H1 (cell line): ENCODE measurements at regions not wholly inside any gene's neighbourhood (a gene's known extent, or its start where the extent isn't known, plus 50 kb on each side); places are given as distances from the start of the nearest gene placed in this dataset.

ENCODE experiments used
- CTCF ChIA-PET: fragments of 300-600 bp; sonication (Branson Sonifier 250); formaldehyde crosslinking; loops from one replicate; lab custom pipeline; 2021; ENCODE audit not compliant: partially characterized antibody; lab: Charles Lee
- POLR2A ChIA-PET: fragments of 300-600 bp; sonication (Branson Sonifier 250); formaldehyde crosslinking; loops from one replicate; lab custom pipeline; 2021; ENCODE audit warnings: inconsistent platforms; ENCODE audit not compliant: partially characterized antibody; lab: Charles Lee
- DNase-seq, 2 experiments: peaks; one replicate each; pipeline versions ENCODE4 v3.0.0 to v3.0.0-alpha.2; 2010 to 2022; ENCODE audit warnings: low spot score in 2 of 2, low read depth in 1 of 2, mixed read lengths in 1 of 2
- FAIRE-seq: peaks from 2 replicates; lab custom pipeline; 2011; peaks lifted over from hg19 to GRCh38; lab: Jason Lieb, UNC
- H2AFZ ChIP-seq: 2 replicates; pipeline ENCODE4 v1.8.1; 2012; ENCODE audit warnings: low read length, inconsistent platforms
- H2AK5ac ChIP-seq: 2 replicates; pipeline ENCODE4 v1.6.1; 2013; ENCODE audit warnings: low read depth, low read length
- H2BK120ac ChIP-seq: replicated peaks from 2 replicates; pipeline ENCODE3; 2013; ENCODE audit warnings: low read depth, low read length, inconsistent platforms
- H2BK12ac ChIP-seq: 2 replicates; pipeline ENCODE4 v1.6.1; 2013; ENCODE audit warnings: low read depth, low read length
- H2BK15ac ChIP-seq: 2 replicates; pipeline ENCODE4 v1.6.1; 2013; ENCODE audit warnings: low read length
- H2BK20ac ChIP-seq: 2 replicates; pipeline ENCODE4 v1.6.1; 2013; ENCODE audit warnings: low read length
- H2BK5ac ChIP-seq: 2 replicates; pipeline ENCODE4 v1.6.1; 2013; ENCODE audit warnings: low read depth, low read length
- H3K14ac ChIP-seq: 2 replicates; pipeline ENCODE4 v1.6.1; 2013; ENCODE audit warnings: inconsistent platforms; ENCODE audit not compliant: insufficient read length
- H3K18ac ChIP-seq: 2 replicates; pipeline ENCODE4 v1.6.1; 2013; ENCODE audit warnings: low read length; ENCODE audit errors: extremely low read depth
- H3K23ac ChIP-seq: 2 replicates; pipeline ENCODE4 v1.6.1; 2013; ENCODE audit warnings: inconsistent platforms; ENCODE audit not compliant: insufficient read length
- H3K23me2 ChIP-seq: 2 replicates; pipeline ENCODE4 v1.6.1; 2013; ENCODE audit warnings: low read depth, low read length
- H3K27ac ChIP-seq: 2 replicates; pipeline ENCODE4 v1.6.1; 2011; ENCODE audit warnings: low read depth, low read length, inconsistent platforms
- H3K27me3 ChIP-seq, 4 experiments: replicated peaks in 1 of 4; 1 replicate in 1 of 4; 2 replicates in 3 of 4; pipeline versions ENCODE4 v1.6.1 to v1.8.1; 2011 to 2013; ENCODE audit warnings: low read length in 3 of 4, mild to moderate bottlenecking in 3 of 4, inconsistent platforms in 2 of 4, mixed read lengths in 2 of 4, moderate library complexity in 1 of 4; ENCODE audit not compliant: control insufficient read depth in 3 of 4, insufficient read depth in 3 of 4; ENCODE audit errors: extremely low read depth in 1 of 4
- H3K36me3 ChIP-seq, 4 experiments: 2 replicates each; pipeline versions ENCODE4 v1.6.1 to v1.8.1; 2011 to 2013; ENCODE audit warnings: mild to moderate bottlenecking in 4 of 4, low read length in 3 of 4, moderate library complexity in 2 of 4, control low read depth in 1 of 4, inconsistent platforms in 1 of 4; ENCODE audit not compliant: insufficient read depth in 4 of 4, control insufficient read depth in 2 of 4
- H3K4ac ChIP-seq: replicated peaks from 2 replicates; pipeline ENCODE3; 2013; ENCODE audit warnings: low read length, low read depth, mixed read lengths, inconsistent platforms; ENCODE audit not compliant: insufficient read length
- H3K4me1 ChIP-seq, 4 experiments: replicated peaks in 1 of 4; 1 replicate in 1 of 4; 2 replicates in 3 of 4; pipeline versions ENCODE4 v1.6.1 to v1.8.1; 2011 to 2013; ENCODE audit warnings: low read length in 3 of 4, inconsistent platforms in 2 of 4, mixed read lengths in 1 of 4; ENCODE audit not compliant: insufficient read depth in 4 of 4, control insufficient read depth in 3 of 4
- H3K4me2 ChIP-seq, 2 experiments: 2 replicates each; pipeline versions ENCODE4 v1.6.1 to v1.8.1; 2011 to 2013; ENCODE audit warnings: low read depth in 2 of 2, low read length in 2 of 2, control low read depth in 1 of 2, inconsistent platforms in 1 of 2, mild to moderate bottlenecking in 1 of 2; ENCODE audit not compliant: insufficient read depth in 1 of 2
- H3K4me3 ChIP-seq, 4 experiments: fragments of 200-600, 300-600 bp in 1 of 4; sonication (generic), shearing (Covaris generic), sonication (Bioruptor Twin) in 1 of 4; 2 replicates each; pipeline versions ENCODE4 v1.5.1 to v1.8.1; 2011 to 2016; ENCODE audit warnings: low read length in 4 of 4, low read depth in 3 of 4, control low read depth in 2 of 4, inconsistent platforms in 2 of 4, mild to moderate bottlenecking in 2 of 4, mixed read lengths in 1 of 4, moderate library complexity in 1 of 4; ENCODE audit not compliant: insufficient read depth in 2 of 4; ENCODE audit errors: extremely low read depth in 1 of 4
- H3K56ac ChIP-seq: replicated peaks from 2 replicates; pipeline ENCODE3; 2013; ENCODE audit warnings: low read depth, mild to moderate bottlenecking, mixed read lengths, low read length, inconsistent platforms; ENCODE audit not compliant: insufficient read length
- H3K79me1 ChIP-seq: 2 replicates; pipeline ENCODE4 v1.6.1; 2013; ENCODE audit warnings: low read depth, low read length, control low read depth
- H3K79me2 ChIP-seq, 2 experiments: 2 replicates each; pipeline versions ENCODE4 v1.6.1 to v1.8.1; 2012 to 2013; ENCODE audit warnings: low read length in 2 of 2, mild to moderate bottlenecking in 2 of 2, inconsistent platforms in 1 of 2; ENCODE audit not compliant: insufficient read depth in 2 of 2, control insufficient read depth in 1 of 2
- H3K9ac ChIP-seq, 4 experiments: replicated peaks in 1 of 4; 1 replicate in 1 of 4; 2 replicates in 3 of 4; pipeline versions ENCODE4 v1.6.1 to v1.8.1; 2011 to 2013; ENCODE audit warnings: low read depth in 3 of 4, low read length in 3 of 4, control low read depth in 2 of 4, mild to moderate bottlenecking in 2 of 4, moderate library complexity in 2 of 4, inconsistent platforms in 1 of 4; ENCODE audit errors: extremely low read depth in 1 of 4
- H3K9me3 ChIP-seq, 2 experiments: 2 replicates each; pipeline versions ENCODE4 v1.6.1 to v1.8.1; 2012 to 2013; ENCODE audit warnings: mild to moderate bottlenecking in 2 of 2, moderate library complexity in 2 of 2, control low read depth in 1 of 2, inconsistent platforms in 1 of 2, low read depth in 1 of 2, low read length in 1 of 2, mixed read lengths in 1 of 2; ENCODE audit not compliant: insufficient read depth in 2 of 2
- H4K20me1 ChIP-seq, 2 experiments: replicated peaks in 1 of 2; 2 replicates each; pipeline versions ENCODE3 to v1.8.1; 2011 to 2013; ENCODE audit warnings: inconsistent platforms in 2 of 2, low read length in 2 of 2, mild to moderate bottlenecking in 1 of 2; ENCODE audit not compliant: insufficient read depth in 2 of 2, control insufficient read depth in 1 of 2
- H4K5ac ChIP-seq: 2 replicates; pipeline ENCODE4 v1.6.1; 2013; ENCODE audit warnings: low read length, low read depth, mixed read lengths, inconsistent platforms; ENCODE audit not compliant: insufficient read length
- H4K8ac ChIP-seq: 2 replicates; pipeline ENCODE4 v1.8.0; 2013; ENCODE audit warnings: mild to moderate bottlenecking, moderate library complexity, low read length, inconsistent platforms; ENCODE audit not compliant: insufficient read depth; ENCODE audit errors: extremely low read depth
- H4K91ac ChIP-seq: replicated peaks from 2 replicates; pipeline ENCODE3; 2013; ENCODE audit warnings: low read length, mixed read lengths, inconsistent platforms; ENCODE audit not compliant: insufficient read length
- BRCA1 ChIP-seq: IDR thresholded peaks from 2 replicates; pipeline ENCODE4 v1.6.1; 2012; ENCODE audit warnings: low read depth, low read length, improper control_type of control experiment
- CBX8 ChIP-seq: fragments of 300-800, 300-1000 bp; sonication (generic); IDR thresholded peaks from 2 replicates; pipeline ENCODE4 v1.7.1; 2016; ENCODE audit warnings: low read depth, low read length, borderline replicate concordance
- JUND ChIP-seq: IDR thresholded peaks from 2 replicates; pipeline ENCODE4 v1.6.1; 2011; ENCODE audit warnings: mild to moderate bottlenecking, improper control_type of control experiment, low read length
- KDM1A ChIP-seq: fragments of 200-600, 300-600 bp; sonication (generic); IDR thresholded peaks from 2 replicates; pipeline ENCODE4 v1.7.1; 2016; ENCODE audit warnings: mild to moderate bottlenecking, low read length, borderline replicate concordance
- KDM4A ChIP-seq: IDR thresholded peaks from one replicate; pipeline ENCODE4 v1.7.1; 2012; ENCODE audit warnings: low read depth, mild to moderate bottlenecking, moderate library complexity, low read length, inconsistent platforms; ENCODE audit not compliant: severe bottlenecking
- PHF8 ChIP-seq: fragments of 200-600 bp; sonication (generic); conservative IDR thresholded peaks from 2 replicates; pipeline ENCODE4 v1.7.1; 2012; ENCODE audit warnings: low read depth, mild to moderate bottlenecking, inconsistent platforms, low read length, moderate library complexity
- RAD21 ChIP-seq, 2 experiments: IDR thresholded peaks in 1 of 2; conservative IDR thresholded peaks in 1 of 2; 2 replicates each; pipeline ENCODE4 v1.6.1; 2011; ENCODE audit warnings: low read depth in 2 of 2, low read length in 2 of 2, improper control_type of control experiment in 1 of 2, inconsistent platforms in 1 of 2, mild to moderate bottlenecking in 1 of 2, moderate library complexity in 1 of 2
- SIX5 ChIP-seq: IDR thresholded peaks from 2 replicates; pipeline ENCODE4 v1.6.1; 2011; ENCODE audit warnings: mild to moderate bottlenecking, low read depth, low read length
- SP1 ChIP-seq: IDR thresholded peaks from 2 replicates; pipeline ENCODE4 v1.6.1; 2011; ENCODE audit warnings: low read depth, low read length
- SP2 ChIP-seq: IDR thresholded peaks from 2 replicates; pipeline ENCODE4 v1.6.1; 2012; ENCODE audit warnings: mild to moderate bottlenecking, low read length, inconsistent platforms
- ZNF274 ChIP-seq: IDR thresholded peaks from 2 replicates; pipeline ENCODE4 v1.7.0; 2012; ENCODE audit warnings: low read length, borderline replicate concordance; ENCODE audit errors: extremely low read depth
- WGBS, 2 experiments: shearing (Covaris generic) in 1 of 2; methylation state at CpG; one replicate each; pipeline versions ENCODE4 v1.1.6 to v1.1.7; 2013 to 2015; ENCODE audit warnings: low lambda C conversion rate in 2 of 2, mixed read lengths in 2 of 2, inconsistent platforms in 1 of 2, low coverage in 1 of 2, missing lambda C conversion rate in 1 of 2; ENCODE audit not compliant: insufficient replicate concordance in 2 of 2, insufficient coverage in 1 of 2, insufficient read length in 1 of 2; ENCODE audit errors: extremely low coverage in 1 of 2, missing lambda C conversion rate in 1 of 2; 5-methylcytosine and 5-hydroxymethylcytosine counted together
- TF ChIP-seq, protein P1 (sequence below): IDR thresholded peaks from 2 replicates; pipeline ENCODE4 v1.6.1; 2011; ENCODE audit warnings: low read depth, mild to moderate bottlenecking, low read length; ENCODE audit not compliant: insufficient read depth
- TF ChIP-seq, protein P2 (sequence below): IDR thresholded peaks from 2 replicates; pipeline ENCODE4 v1.6.1; 2011; ENCODE audit warnings: low read length, improper control_type of control experiment

DNA sequence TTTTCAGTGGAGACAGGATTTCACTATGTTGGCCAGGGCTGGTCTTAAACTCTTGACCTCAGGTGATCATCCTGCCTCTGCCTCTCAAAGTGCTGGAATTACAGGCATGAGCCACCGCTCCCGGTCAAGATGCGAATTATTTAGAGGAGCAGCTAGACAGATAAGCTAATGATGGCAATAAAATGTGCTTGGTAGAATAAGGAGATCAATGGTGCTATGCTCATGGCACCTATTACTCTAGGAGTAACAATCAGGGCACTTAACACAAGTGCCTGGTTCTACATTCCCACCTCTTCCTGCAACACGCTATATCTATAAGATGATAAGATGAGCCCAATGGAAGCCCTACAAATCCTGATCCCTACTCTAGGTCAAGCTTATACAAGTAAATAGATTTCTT lies 61.4 kb upstream of the LOC128125822 start:
- Histone ChIP-seq H3K79me2 (no peaks in the 10 kb centered on the region), H3K4me1 (no peaks in the 10 kb centered on the region), H4K20me1 (peaks cover 0 to 1% of the 10 kb centered on the region in 2 experiments), H2BK120ac (no peak overlapping the region), H2BK5ac (no peak overlapping the region), H3K23me2 (no peaks in the 10 kb centered on the region), H4K91ac (no peak overlapping the region), H2BK20ac (no peak overlapping the region), H3K4me2 (no peak overlapping the region), H3K14ac (no peak overlapping the region), H3K36me3 (no peaks in the 10 kb centered on the region), H3K79me1 (no peaks in the 10 kb centered on the region), H2BK15ac (no peak overlapping the region), H3K4ac (no peak overlapping the region), H3K4me3 (no peak overlapping the region), H3K27ac (no peak overlapping the region), H3K27me3 (no peaks in the 10 kb centered on the region), H2AK5ac (no peak overlapping the region), H2AFZ (no peak overlapping the region), H3K9ac (no peak overlapping the region), H3K9me3 (no peaks in the 10 kb centered on the region), H4K8ac (no peak overlapping the region), H3K56ac (no peak overlapping the region), H2BK12ac (no peak overlapping the region), H4K5ac (no peak overlapping the region), H3K18ac (no peak overlapping the region), H3K23ac (no peak overlapping the region)
- WGBS, 2 experiments = 90% methylated on average over 4 of the region's 4 CpGs; no CpG with 5 or more reads in 1 of the 2 experiments
- ChIA-PET CTCF (interaction anchor here (0.7 to 2.3 kb wide), 3 partner anchors 15 to 492 kb away, joined by 3 to 5 read pairs (median 4); no protein-coding TSS in a partner anchor), POLR2A (no interaction called here)
- no peak for FAIRE-seq
- DNase-seq = no peak
- TF ChIP-seq BRCA1 (no peak), PHF8 (no peak), JUND (no peak), SP1 (no peak), RAD21 (IDR thresholded peaks at IDR 0.05 in 1 of 2, conservative IDR thresholded peaks at IDR 0.05 in 1 of 2; ENCODE audit: low read depth in 2 of 2, low read length in 2 of 2) (no peak), KDM4A (no peak), ZNF274 (no peak), KDM1A (no peak), SIX5 (no peak), SP2 (no peak), CBX8 (no peak)
- TF ChIP-seq, protein P1, sequence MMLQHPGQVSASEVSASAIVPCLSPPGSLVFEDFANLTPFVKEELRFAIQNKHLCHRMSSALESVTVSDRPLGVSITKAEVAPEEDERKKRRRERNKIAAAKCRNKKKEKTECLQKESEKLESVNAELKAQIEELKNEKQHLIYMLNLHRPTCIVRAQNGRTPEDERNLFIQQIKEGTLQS = no peak
- TF ChIP-seq, protein P2, sequence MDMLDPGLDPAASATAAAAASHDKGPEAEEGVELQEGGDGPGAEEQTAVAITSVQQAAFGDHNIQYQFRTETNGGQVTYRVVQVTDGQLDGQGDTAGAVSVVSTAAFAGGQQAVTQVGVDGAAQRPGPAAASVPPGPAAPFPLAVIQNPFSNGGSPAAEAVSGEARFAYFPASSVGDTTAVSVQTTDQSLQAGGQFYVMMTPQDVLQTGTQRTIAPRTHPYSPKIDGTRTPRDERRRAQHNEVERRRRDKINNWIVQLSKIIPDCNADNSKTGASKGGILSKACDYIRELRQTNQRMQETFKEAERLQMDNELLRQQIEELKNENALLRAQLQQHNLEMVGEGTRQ = no peak
